GM21526 (cell line): ENCODE measurements at regions not wholly inside any gene's neighbourhood (a gene's known extent, or its start where the extent isn't known, plus 50 kb on each side); places are given as distances from the start of the nearest gene placed in this dataset.
"Not testable (repeated sequence)": the region's sequence is repeated elsewhere in the genome, so short reads cannot be mapped to it uniquely, and the experiment has no call there.

Experiments
- ATAC-seq: cut with Tn5 transposase; IDR thresholded peaks from one replicate; pipeline ENCODE4 v1.9.1; 2021; ENCODE audit warnings: moderate library complexity; ENCODE audit not compliant: unreplicated experiment, low FRiP score

- no peak for ATAC-seq
Measured at GRCh38 chr9:115296831-115297565, 179.0 kb upstream of the TNC start.

GRCh38 chr9:115300116-115300515, 182.2 kb upstream of the TNC start:
- ATAC-seq: no peak

GRCh38 chr9:115300874-115301273, 182.9 kb upstream of the TNC start:
- no peak for ATAC-seq

GRCh38 chr9:115301581-115301980, 183.6 kb upstream of the TNC start:
- no peak for ATAC-seq

- ATAC-seq: no peak
Measured at GRCh38 chr9:115305543-115305942, 187.6 kb upstream of the TNC start.

GRCh38 chr9:115306865-115307264, 188.9 kb upstream of the TNC start:
- no peak for ATAC-seq

GRCh38 chr9:115313545-115313944, 195.6 kb upstream of the TNC start:
- no peak for ATAC-seq

- ATAC-seq: no peak
Measured at GRCh38 chr9:115326461-115326860, 208.5 kb upstream of the TNC start.

GRCh38 chr9:115327436-115328122, 209.6 kb upstream of the TNC start:
- ATAC-seq: no peak

- ATAC-seq: no peak
Measured at GRCh38 chr9:115328228-115328627, 210.3 kb upstream of the TNC start.

- no peak for ATAC-seq
Measured at GRCh38 chr9:115328677-115329076, 210.7 kb upstream of the TNC start.

GRCh38 chr9:115333277-115334070, 215.5 kb upstream of the TNC start:
- ATAC-seq: no peak

GRCh38 chr9:115335439-115335838, 217.5 kb upstream of the TNC start:
- no peak for ATAC-seq

GRCh38 chr9:115340314-115340713, 222.4 kb upstream of the TNC start:
- no peak for ATAC-seq

GRCh38 chr9:115341426-115341825, 223.5 kb upstream of the TNC start:
- no peak for ATAC-seq

- ATAC-seq: not testable (repeated sequence)
Measured at GRCh38 chr9:115347776-115348175, 229.8 kb upstream of the TNC start.

GRCh38 chr9:115348936-115349335, 231.0 kb upstream of the TNC start:
- not testable (repeated sequence) for ATAC-seq

- ATAC-seq: no peak
Measured at GRCh38 chr9:115349542-115349941, 231.6 kb upstream of the TNC start.

- no peak for ATAC-seq
Measured at GRCh38 chr9:115350548-115350947, 232.6 kb upstream of the TNC start.

- no peak for ATAC-seq
Measured at GRCh38 chr9:115353681-115354080, 235.7 kb upstream of the TNC start.

- ATAC-seq: no peak
Measured at GRCh38 chr9:115357821-115358220, 239.9 kb upstream of the TNC start.
